H1 (cell line): ENCODE measurements at regions not wholly inside any gene's neighbourhood (a gene's known extent, or its start where the extent isn't known, plus 50 kb on each side); places are given as distances from the start of the nearest gene placed in this dataset.

Source experiments
- CTCF ChIA-PET: fragments of 300-600 bp; sonication (Branson Sonifier 250); formaldehyde crosslinking; loops from one replicate; lab custom pipeline; 2021; ENCODE audit not compliant: partially characterized antibody; lab: Charles Lee
- POLR2A ChIA-PET: fragments of 300-600 bp; sonication (Branson Sonifier 250); formaldehyde crosslinking; loops from one replicate; lab custom pipeline; 2021; ENCODE audit warnings: inconsistent platforms; ENCODE audit not compliant: partially characterized antibody; lab: Charles Lee
- DNase-seq, 2 experiments: peaks; one replicate each; pipeline versions ENCODE4 v3.0.0 to v3.0.0-alpha.2; 2010 to 2022; ENCODE audit warnings: low spot score in 2 of 2, low read depth in 1 of 2, mixed read lengths in 1 of 2
- FAIRE-seq: peaks from 2 replicates; lab custom pipeline; 2011; peaks lifted over from hg19 to GRCh38; lab: Jason Lieb, UNC
- H2AFZ ChIP-seq: 2 replicates; pipeline ENCODE4 v1.8.1; 2012; ENCODE audit warnings: low read length, inconsistent platforms
- H2AK5ac ChIP-seq: 2 replicates; pipeline ENCODE4 v1.6.1; 2013; ENCODE audit warnings: low read depth, low read length
- H2BK120ac ChIP-seq: replicated peaks from 2 replicates; pipeline ENCODE3; 2013; ENCODE audit warnings: low read depth, low read length, inconsistent platforms
- H2BK12ac ChIP-seq: 2 replicates; pipeline ENCODE4 v1.6.1; 2013; ENCODE audit warnings: low read depth, low read length
- H2BK15ac ChIP-seq: 2 replicates; pipeline ENCODE4 v1.6.1; 2013; ENCODE audit warnings: low read length
- H2BK20ac ChIP-seq: 2 replicates; pipeline ENCODE4 v1.6.1; 2013; ENCODE audit warnings: low read length
- H2BK5ac ChIP-seq: 2 replicates; pipeline ENCODE4 v1.6.1; 2013; ENCODE audit warnings: low read depth, low read length
- H3K14ac ChIP-seq: 2 replicates; pipeline ENCODE4 v1.6.1; 2013; ENCODE audit warnings: inconsistent platforms; ENCODE audit not compliant: insufficient read length
- H3K18ac ChIP-seq: 2 replicates; pipeline ENCODE4 v1.6.1; 2013; ENCODE audit warnings: low read length; ENCODE audit errors: extremely low read depth
- H3K23ac ChIP-seq: 2 replicates; pipeline ENCODE4 v1.6.1; 2013; ENCODE audit warnings: inconsistent platforms; ENCODE audit not compliant: insufficient read length
- H3K23me2 ChIP-seq: 2 replicates; pipeline ENCODE4 v1.6.1; 2013; ENCODE audit warnings: low read depth, low read length
- H3K27ac ChIP-seq: 2 replicates; pipeline ENCODE4 v1.6.1; 2011; ENCODE audit warnings: low read depth, low read length, inconsistent platforms
- H3K27me3 ChIP-seq, 4 experiments: replicated peaks in 1 of 4; 1 replicate in 1 of 4; 2 replicates in 3 of 4; pipeline versions ENCODE4 v1.6.1 to v1.8.1; 2011 to 2013; ENCODE audit warnings: low read length in 3 of 4, mild to moderate bottlenecking in 3 of 4, inconsistent platforms in 2 of 4, mixed read lengths in 2 of 4, moderate library complexity in 1 of 4; ENCODE audit not compliant: control insufficient read depth in 3 of 4, insufficient read depth in 3 of 4; ENCODE audit errors: extremely low read depth in 1 of 4
- H3K36me3 ChIP-seq, 4 experiments: 2 replicates each; pipeline versions ENCODE4 v1.6.1 to v1.8.1; 2011 to 2013; ENCODE audit warnings: mild to moderate bottlenecking in 4 of 4, low read length in 3 of 4, moderate library complexity in 2 of 4, control low read depth in 1 of 4, inconsistent platforms in 1 of 4; ENCODE audit not compliant: insufficient read depth in 4 of 4, control insufficient read depth in 2 of 4
- H3K4ac ChIP-seq: replicated peaks from 2 replicates; pipeline ENCODE3; 2013; ENCODE audit warnings: low read length, low read depth, mixed read lengths, inconsistent platforms; ENCODE audit not compliant: insufficient read length
- H3K4me1 ChIP-seq, 4 experiments: replicated peaks in 1 of 4; 1 replicate in 1 of 4; 2 replicates in 3 of 4; pipeline versions ENCODE4 v1.6.1 to v1.8.1; 2011 to 2013; ENCODE audit warnings: low read length in 3 of 4, inconsistent platforms in 2 of 4, mixed read lengths in 1 of 4; ENCODE audit not compliant: insufficient read depth in 4 of 4, control insufficient read depth in 3 of 4
- H3K4me2 ChIP-seq, 2 experiments: 2 replicates each; pipeline versions ENCODE4 v1.6.1 to v1.8.1; 2011 to 2013; ENCODE audit warnings: low read depth in 2 of 2, low read length in 2 of 2, control low read depth in 1 of 2, inconsistent platforms in 1 of 2, mild to moderate bottlenecking in 1 of 2; ENCODE audit not compliant: insufficient read depth in 1 of 2
- H3K4me3 ChIP-seq, 4 experiments: fragments of 200-600, 300-600 bp in 1 of 4; sonication (generic), shearing (Covaris generic), sonication (Bioruptor Twin) in 1 of 4; 2 replicates each; pipeline versions ENCODE4 v1.5.1 to v1.8.1; 2011 to 2016; ENCODE audit warnings: low read length in 4 of 4, low read depth in 3 of 4, control low read depth in 2 of 4, inconsistent platforms in 2 of 4, mild to moderate bottlenecking in 2 of 4, mixed read lengths in 1 of 4, moderate library complexity in 1 of 4; ENCODE audit not compliant: insufficient read depth in 2 of 4; ENCODE audit errors: extremely low read depth in 1 of 4
- H3K56ac ChIP-seq: replicated peaks from 2 replicates; pipeline ENCODE3; 2013; ENCODE audit warnings: low read depth, mild to moderate bottlenecking, mixed read lengths, low read length, inconsistent platforms; ENCODE audit not compliant: insufficient read length
- H3K79me1 ChIP-seq: 2 replicates; pipeline ENCODE4 v1.6.1; 2013; ENCODE audit warnings: low read depth, low read length, control low read depth
- H3K79me2 ChIP-seq, 2 experiments: 2 replicates each; pipeline versions ENCODE4 v1.6.1 to v1.8.1; 2012 to 2013; ENCODE audit warnings: low read length in 2 of 2, mild to moderate bottlenecking in 2 of 2, inconsistent platforms in 1 of 2; ENCODE audit not compliant: insufficient read depth in 2 of 2, control insufficient read depth in 1 of 2
- H3K9ac ChIP-seq, 4 experiments: replicated peaks in 1 of 4; 1 replicate in 1 of 4; 2 replicates in 3 of 4; pipeline versions ENCODE4 v1.6.1 to v1.8.1; 2011 to 2013; ENCODE audit warnings: low read depth in 3 of 4, low read length in 3 of 4, control low read depth in 2 of 4, mild to moderate bottlenecking in 2 of 4, moderate library complexity in 2 of 4, inconsistent platforms in 1 of 4; ENCODE audit errors: extremely low read depth in 1 of 4
- H3K9me3 ChIP-seq, 2 experiments: 2 replicates each; pipeline versions ENCODE4 v1.6.1 to v1.8.1; 2012 to 2013; ENCODE audit warnings: mild to moderate bottlenecking in 2 of 2, moderate library complexity in 2 of 2, control low read depth in 1 of 2, inconsistent platforms in 1 of 2, low read depth in 1 of 2, low read length in 1 of 2, mixed read lengths in 1 of 2; ENCODE audit not compliant: insufficient read depth in 2 of 2
- H4K20me1 ChIP-seq, 2 experiments: replicated peaks in 1 of 2; 2 replicates each; pipeline versions ENCODE3 to v1.8.1; 2011 to 2013; ENCODE audit warnings: inconsistent platforms in 2 of 2, low read length in 2 of 2, mild to moderate bottlenecking in 1 of 2; ENCODE audit not compliant: insufficient read depth in 2 of 2, control insufficient read depth in 1 of 2
- H4K5ac ChIP-seq: 2 replicates; pipeline ENCODE4 v1.6.1; 2013; ENCODE audit warnings: low read length, low read depth, mixed read lengths, inconsistent platforms; ENCODE audit not compliant: insufficient read length
- H4K8ac ChIP-seq: 2 replicates; pipeline ENCODE4 v1.8.0; 2013; ENCODE audit warnings: mild to moderate bottlenecking, moderate library complexity, low read length, inconsistent platforms; ENCODE audit not compliant: insufficient read depth; ENCODE audit errors: extremely low read depth
- H4K91ac ChIP-seq: replicated peaks from 2 replicates; pipeline ENCODE3; 2013; ENCODE audit warnings: low read length, mixed read lengths, inconsistent platforms; ENCODE audit not compliant: insufficient read length
- ASH2L ChIP-seq: fragments of 200-600, 300-600 bp; sonication (generic); IDR thresholded peaks from one replicate; pipeline ENCODE4 v1.7.1; 2017; ENCODE audit warnings: low read length
- BCL11A ChIP-seq, 2 experiments: IDR thresholded peaks; one replicate each; pipeline ENCODE4 v1.6.1; 2011; ENCODE audit warnings: low read depth in 2 of 2, low read length in 2 of 2, mild to moderate bottlenecking in 2 of 2
- CBX8 ChIP-seq: fragments of 300-800, 300-1000 bp; sonication (generic); IDR thresholded peaks from 2 replicates; pipeline ENCODE4 v1.7.1; 2016; ENCODE audit warnings: low read depth, low read length, borderline replicate concordance
- CHD2 ChIP-seq: IDR thresholded peaks from 2 replicates; pipeline ENCODE4 v1.6.1; 2012; ENCODE audit warnings: low read length, improper control_type of control experiment
- CREB1 ChIP-seq: IDR thresholded peaks from 2 replicates; pipeline ENCODE4 v1.6.1; 2012; ENCODE audit warnings: inconsistent platforms
- JUND ChIP-seq: IDR thresholded peaks from 2 replicates; pipeline ENCODE4 v1.6.1; 2011; ENCODE audit warnings: mild to moderate bottlenecking, improper control_type of control experiment, low read length
- MAX ChIP-seq: IDR thresholded peaks from 2 replicates; pipeline ENCODE4 v1.6.1; 2012; ENCODE audit warnings: inconsistent platforms
- PHF8 ChIP-seq: fragments of 200-600 bp; sonication (generic); conservative IDR thresholded peaks from 2 replicates; pipeline ENCODE4 v1.7.1; 2012; ENCODE audit warnings: low read depth, mild to moderate bottlenecking, inconsistent platforms, low read length, moderate library complexity
- RNF2 ChIP-seq: fragments of 200-900, 300-1000 bp; sonication (generic); IDR thresholded peaks from 2 replicates; pipeline ENCODE4 v1.7.1; 2016; ENCODE audit warnings: borderline replicate concordance, low read depth, mild to moderate bottlenecking, antibody characterized with exemption, low read length; ENCODE audit not compliant: poor library complexity, severe bottlenecking; ENCODE audit errors: missing control alignments
- SAP30 ChIP-seq: fragments of 300-600 bp; sonication (generic); IDR thresholded peaks from 2 replicates; pipeline ENCODE4 v1.7.1; 2012; ENCODE audit warnings: low read length, moderate library complexity, mild to moderate bottlenecking, inconsistent platforms; ENCODE audit not compliant: insufficient read depth, insufficient replicate concordance
- SIRT6 ChIP-seq: IDR thresholded peaks from one replicate; pipeline ENCODE4 v1.7.1; 2012; ENCODE audit warnings: low read length, inconsistent platforms
- SP1 ChIP-seq: IDR thresholded peaks from 2 replicates; pipeline ENCODE4 v1.6.1; 2011; ENCODE audit warnings: low read depth, low read length
- TBP ChIP-seq: IDR thresholded peaks from 2 replicates; pipeline ENCODE4 v1.6.1; 2011; ENCODE audit warnings: low read depth, low read length, improper control_type of control experiment
- USF2 ChIP-seq: IDR thresholded peaks from 2 replicates; pipeline ENCODE4 v1.6.1; 2011; ENCODE audit warnings: low read length, improper control_type of control experiment
- ZNF274 ChIP-seq: IDR thresholded peaks from 2 replicates; pipeline ENCODE4 v1.7.0; 2012; ENCODE audit warnings: low read length, borderline replicate concordance; ENCODE audit errors: extremely low read depth
- WGBS, 2 experiments: shearing (Covaris generic) in 1 of 2; methylation state at CpG; one replicate each; pipeline versions ENCODE4 v1.1.6 to v1.1.7; 2013 to 2015; ENCODE audit warnings: low lambda C conversion rate in 2 of 2, mixed read lengths in 2 of 2, inconsistent platforms in 1 of 2, low coverage in 1 of 2, missing lambda C conversion rate in 1 of 2; ENCODE audit not compliant: insufficient replicate concordance in 2 of 2, insufficient coverage in 1 of 2, insufficient read length in 1 of 2; ENCODE audit errors: extremely low coverage in 1 of 2, missing lambda C conversion rate in 1 of 2; 5-methylcytosine and 5-hydroxymethylcytosine counted together

GRCh38 chrX:13125188-13125587 lies 80.8 kb upstream of the FAM9C start:
- FAIRE-seq (no peak), DNase-seq (no peak)
- no peak overlapping the region for H2BK5ac ChIP-seq
- H4K91ac ChIP-seq = no peak overlapping the region
- no peak overlapping the region for H3K4ac ChIP-seq
- no peak overlapping the region for H2BK15ac ChIP-seq
- no peaks in the 10 kb centered on the region for H3K9me3 ChIP-seq
- no peaks in the 10 kb centered on the region for H3K36me3 ChIP-seq
- H3K4me2 ChIP-seq = no peak overlapping the region
- H3K4me3 ChIP-seq = no peak overlapping the region
- H2BK120ac ChIP-seq = no peak overlapping the region
- ChIA-PET CTCF (no interaction called here), POLR2A (no interaction called here)
- no peak overlapping the region for H2BK12ac ChIP-seq
- no peaks in the 10 kb centered on the region; a peak in 1 of 7 replicates for H3K27me3 ChIP-seq
- H3K27ac ChIP-seq = no peak overlapping the region
- H3K23me2 ChIP-seq = no peaks in the 10 kb centered on the region
- no peak overlapping the region for H4K8ac ChIP-seq
- no peak overlapping the region for H2AK5ac ChIP-seq
- no peak overlapping the region for H3K9ac ChIP-seq
- H2AFZ ChIP-seq = no peak overlapping the region
- H3K4me1 ChIP-seq = no peaks in the 10 kb centered on the region
- H3K23ac ChIP-seq = no peak overlapping the region
- no peak overlapping the region for H4K5ac ChIP-seq
- H4K20me1 ChIP-seq = no peaks in the 10 kb centered on the region
- no peaks in the 10 kb centered on the region for H3K79me1 ChIP-seq
- WGBS, 2 experiments = 70% methylated on average over 2 of the region's 2 CpGs; no CpG with 5 or more reads in 1 of the 2 experiments
- H3K14ac ChIP-seq = no peak overlapping the region
- no peaks in the 10 kb centered on the region for H3K79me2 ChIP-seq
- no peak overlapping the region for H3K56ac ChIP-seq
- H3K18ac ChIP-seq = no peak overlapping the region; the same call in 1 of the 2 replicates
- H2BK20ac ChIP-seq = no peak overlapping the region
- TF ChIP-seq SP1 (no peak), SAP30 (no peak), MAX (no peak), SIRT6 (no peak), RNF2 (no peak), TBP (no peak), BCL11A (IDR thresholded peaks at IDR 0.05; ENCODE audit: low read depth in 2 of 2, low read length in 2 of 2) (no peak), ASH2L (no peak), CREB1 (no peak), JUND (no peak), USF2 (no peak), CBX8 (no peak), PHF8 (no peak), CHD2 (no peak), ZNF274 (no peak)
